ENCODE measurements at regions not wholly inside any gene's neighbourhood (a gene's known extent, or its start where the extent isn't known, plus 50 kb on each side); places are given as distances from the start of the nearest gene placed in this dataset.

- TF ChIP-seq RAD21 (IDR thresholded peaks at IDR 0.05; ENCODE audit: low read length) (no peak), CTCF (conservative IDR thresholded peaks at IDR 0.05; ENCODE audit: low read depth, low read length) (no peak), ELK1 (IDR thresholded peaks at IDR 0.05; ENCODE audit: borderline replicate concordance, low read depth, low read length) (no peak), CEBPB (IDR thresholded peaks at IDR 0.05; ENCODE audit: low read depth, low read length) (no peak), POLR2A (IDR thresholded peaks at IDR 0.05; ENCODE audit: low read depth, low read length) (no peak), FOS (IDR thresholded peaks at IDR 0.05; ENCODE audit: low read depth, low read length) (no peak)
Observed at GRCh38 chr9:109934857-109935215, 154.8 kb downstream of the PALM2AKAP2 start.

All from IMR-90 (cell line).